ENCODE measurements at regions not wholly inside any gene's neighbourhood (a gene's known extent, or its start where the extent isn't known, plus 50 kb on each side); places are given as distances from the start of the nearest gene placed in this dataset.

DNA sequence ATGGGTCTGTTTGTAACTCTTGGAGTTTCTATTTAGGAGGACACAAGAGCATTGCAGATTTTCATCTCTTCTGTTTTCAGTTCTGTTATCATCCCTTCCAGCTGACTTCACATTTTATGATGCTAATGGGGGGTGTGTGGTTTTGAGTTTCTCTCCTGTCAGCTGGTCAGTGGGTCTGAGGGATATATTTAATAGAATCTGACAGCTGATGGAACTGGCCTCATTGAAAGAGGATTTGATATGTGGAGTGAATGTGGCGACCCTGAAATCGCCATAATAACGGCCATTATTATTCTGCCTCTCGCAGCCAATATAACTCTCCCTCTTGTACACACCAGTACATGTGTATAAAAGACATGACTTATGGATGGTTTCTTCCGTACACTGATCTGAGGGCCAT is 128.1 kb downstream of the SALL1 start:
- H3K4me3 ChIP-seq (ENCODE audit: extremely low read depth in 1 of 4, insufficient read depth in 2 of 4, low read depth in 3 of 4, low read length in 4 of 4): no peak overlapping the region
- H4K5ac ChIP-seq (ENCODE audit: insufficient read length, low read depth, low read length): no peak overlapping the region
- DNase-seq (ENCODE audit: low read depth in 1 of 2, low spot score in 2 of 2) (no peak), FAIRE-seq (no peak)
- peaks cover 0 to 9% (median 1%) of the 10 kb centered on the region in 4 experiments; a peak in 1 of 7 replicates for H3K4me1 ChIP-seq (replicated peaks in 1 of 4; ENCODE audit: control insufficient read depth in 3 of 4, insufficient read depth in 4 of 4, low read length in 3 of 4)
- H3K27me3 ChIP-seq (replicated peaks in 1 of 4; ENCODE audit: control insufficient read depth in 3 of 4, extremely low read depth in 1 of 4, insufficient read depth in 3 of 4, low read length in 3 of 4): no peaks in the 10 kb centered on the region; a peak in 1 of 7 replicates
- no peak overlapping the region for H2BK5ac ChIP-seq (ENCODE audit: low read depth, low read length)
- no peaks in the 10 kb centered on the region for H3K79me2 ChIP-seq (ENCODE audit: control insufficient read depth in 1 of 2, insufficient read depth in 2 of 2, low read length in 2 of 2)
- H3K9ac ChIP-seq (replicated peaks in 1 of 4; ENCODE audit: extremely low read depth in 1 of 4, low read depth in 3 of 4, low read length in 3 of 4): no peak overlapping the region
- no peak overlapping the region for H3K23ac ChIP-seq (ENCODE audit: insufficient read length)
- H2BK15ac ChIP-seq (ENCODE audit: low read length): no peak overlapping the region
- H3K27ac ChIP-seq (ENCODE audit: low read depth, low read length): no peak overlapping the region
- no peaks in the 10 kb centered on the region for H4K20me1 ChIP-seq (replicated peaks in 1 of 2; ENCODE audit: control insufficient read depth in 1 of 2, insufficient read depth in 2 of 2, low read length in 2 of 2)
- H3K4ac ChIP-seq (replicated peaks; ENCODE audit: insufficient read length, low read depth, low read length): no peak overlapping the region
- peaks cover 2% of the 10 kb centered on the region; the same call in 1 of the 2 replicates for H3K23me2 ChIP-seq (ENCODE audit: low read depth, low read length)
- WGBS, 2 experiments (ENCODE audit: extremely low coverage in 1 of 2, insufficient coverage in 1 of 2, insufficient read length in 1 of 2, insufficient replicate concordance in 2 of 2, low coverage in 1 of 2, low lambda C conversion rate in 2 of 2, missing lambda C conversion rate in 1 of 2): 94% methylated on average over 5 of the region's 5 CpGs; no CpG with 5 or more reads in 1 of the 2 experiments
- H3K36me3 ChIP-seq (ENCODE audit: control insufficient read depth in 2 of 4, insufficient read depth in 4 of 4, low read length in 3 of 4): no peaks in the 10 kb centered on the region
- H3K18ac ChIP-seq (ENCODE audit: extremely low read depth, low read length): no peak overlapping the region
- H3K4me2 ChIP-seq (ENCODE audit: insufficient read depth in 1 of 2, low read depth in 2 of 2, low read length in 2 of 2): no peak overlapping the region
- H2BK20ac ChIP-seq (ENCODE audit: low read length): no peak overlapping the region
- H2BK12ac ChIP-seq (ENCODE audit: low read depth, low read length): no peak overlapping the region
- no peak overlapping the region for H2BK120ac ChIP-seq (replicated peaks; ENCODE audit: low read depth, low read length)
- H4K91ac ChIP-seq (replicated peaks; ENCODE audit: insufficient read length, low read length): no peak overlapping the region
- H3K9me3 ChIP-seq (ENCODE audit: insufficient read depth in 2 of 2, low read depth in 1 of 2, low read length in 1 of 2): no peaks in the 10 kb centered on the region
- H3K14ac ChIP-seq (ENCODE audit: insufficient read length): no peak overlapping the region
- no peak overlapping the region for H2AK5ac ChIP-seq (ENCODE audit: low read depth, low read length)
- H3K79me1 ChIP-seq (ENCODE audit: low read depth, low read length): no peaks in the 10 kb centered on the region
- H4K8ac ChIP-seq (ENCODE audit: extremely low read depth, insufficient read depth, low read length): no peak overlapping the region
- H3K56ac ChIP-seq (replicated peaks; ENCODE audit: insufficient read length, low read depth, low read length): no peak overlapping the region
- POLR2A ChIA-PET (ENCODE audit: partially characterized antibody): no interaction called here
- CTCF ChIA-PET (ENCODE audit: partially characterized antibody): no interaction called here
- no peak overlapping the region for H2AFZ ChIP-seq (ENCODE audit: low read length)
- TF ChIP-seq FOSL1 (IDR thresholded peaks at IDR 0.05; ENCODE audit: insufficient read depth, low read depth, low read length) (no peak), EZH2 (IDR thresholded peaks at IDR 0.05; ENCODE audit: low read depth, low read length, severe bottlenecking) (no peak), JUND (IDR thresholded peaks at IDR 0.05; ENCODE audit: low read length) (no peak), CTBP2 (IDR thresholded peaks at IDR 0.05; ENCODE audit: borderline replicate concordance, insufficient read depth, insufficient read length, low read length) (no peak), CHD1 (IDR thresholded peaks at IDR 0.05; ENCODE audit: low read depth, low read length) (no peak), GABPA (IDR thresholded peaks at IDR 0.05; ENCODE audit: borderline replicate concordance, insufficient read depth, low read length) (no peak), POLR2AphosphoS5 (IDR thresholded peaks at IDR 0.05; ENCODE audit: low read depth, low read length) (no peak), SUZ12 (IDR thresholded peaks at IDR 0.05; ENCODE audit: low read length) (no peak), SP1 (IDR thresholded peaks at IDR 0.05; ENCODE audit: low read depth, low read length) (no peak), TBP (IDR thresholded peaks at IDR 0.05; ENCODE audit: low read depth, low read length) (no peak), CHD2 (IDR thresholded peaks at IDR 0.05; ENCODE audit: low read length) (no peak), RFX5 (IDR thresholded peaks at IDR 0.05; ENCODE audit: borderline replicate concordance, low read depth, low read length) (no peak), SIRT6 (IDR thresholded peaks at IDR 0.05; ENCODE audit: low read length) (no peak)
- TF ChIP-seq, protein P1, sequence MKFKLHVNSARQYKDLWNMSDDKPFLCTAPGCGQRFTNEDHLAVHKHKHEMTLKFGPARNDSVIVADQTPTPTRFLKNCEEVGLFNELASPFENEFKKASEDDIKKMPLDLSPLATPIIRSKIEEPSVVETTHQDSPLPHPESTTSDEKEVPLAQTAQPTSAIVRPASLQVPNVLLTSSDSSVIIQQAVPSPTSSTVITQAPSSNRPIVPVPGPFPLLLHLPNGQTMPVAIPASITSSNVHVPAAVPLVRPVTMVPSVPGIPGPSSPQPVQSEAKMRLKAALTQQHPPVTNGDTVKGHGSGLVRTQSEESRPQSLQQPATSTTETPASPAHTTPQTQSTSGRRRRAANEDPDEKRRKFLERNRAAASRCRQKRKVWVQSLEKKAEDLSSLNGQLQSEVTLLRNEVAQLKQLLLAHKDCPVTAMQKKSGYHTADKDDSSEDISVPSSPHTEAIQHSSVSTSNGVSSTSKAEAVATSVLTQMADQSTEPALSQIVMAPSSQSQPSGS (IDR thresholded peaks at IDR 0.05; ENCODE audit: low read length): no peak
